ENCODE measurements at regions not wholly inside any gene's neighbourhood (a gene's known extent, or its start where the extent isn't known, plus 50 kb on each side); places are given as distances from the start of the nearest gene placed in this dataset.

DNA sequence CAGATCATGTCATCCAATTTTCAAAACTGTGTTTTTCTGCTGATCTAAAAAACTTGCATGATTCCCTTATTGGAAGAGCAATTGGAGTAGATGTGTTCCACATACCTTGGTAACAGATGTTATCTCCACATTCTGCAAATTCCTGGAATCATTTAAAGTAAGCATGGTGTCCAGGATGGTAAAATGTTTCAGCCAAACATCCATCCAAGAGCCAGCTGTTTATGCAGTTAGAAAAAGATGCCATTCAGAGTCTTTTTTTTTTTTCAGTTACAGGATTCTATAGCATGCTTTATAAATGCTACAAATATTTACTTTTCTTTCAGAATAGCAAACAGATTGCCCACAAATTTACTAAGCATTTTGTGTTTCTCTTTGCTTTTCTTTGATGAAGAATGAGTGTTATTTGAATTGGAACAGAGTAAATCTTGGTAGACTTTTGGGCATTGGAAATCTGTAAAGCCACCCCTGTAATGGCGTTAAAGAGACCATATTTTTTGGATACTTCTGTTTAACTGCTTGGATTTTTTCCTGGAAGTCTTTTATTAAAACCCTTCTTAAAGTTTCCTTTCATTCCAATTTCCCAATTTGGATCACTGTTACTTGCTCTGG is 149.8 kb downstream of the GNAT3 start:
- Histone ChIP-seq H3K27ac (no peak overlapping the region), H3K4me3 (no peak overlapping the region), H3K27me3 (no peaks in the 10 kb centered on the region), H3K9me3 (peaks cover 0 to 13% of the 10 kb centered on the region in 2 donors), H3K4me1 (no peaks in the 10 kb centered on the region), H3K36me3 (no peaks in the 10 kb centered on the region)
- no peak for TF ChIP-seq CTCF (IDR thresholded peaks at IDR 0.05)
- DNase-seq (ENCODE audit: low spot score): no peak

GRCh38 chr7:80359476-80359875 is 152.4 kb downstream of the GNAT3 start:
- no peaks in the 10 kb centered on the region for H3K36me3 ChIP-seq
- H3K4me3 ChIP-seq: no peak overlapping the region
- H3K4me1 ChIP-seq: no peaks in the 10 kb centered on the region
- no peak for TF ChIP-seq CTCF (IDR thresholded peaks at IDR 0.05)
- H3K27ac ChIP-seq: no peak overlapping the region
- DNase-seq (ENCODE audit: low spot score): no peak
- H3K9me3 ChIP-seq: no peaks in the 10 kb centered on the region
- no peaks in the 10 kb centered on the region for H3K27me3 ChIP-seq

DNA sequence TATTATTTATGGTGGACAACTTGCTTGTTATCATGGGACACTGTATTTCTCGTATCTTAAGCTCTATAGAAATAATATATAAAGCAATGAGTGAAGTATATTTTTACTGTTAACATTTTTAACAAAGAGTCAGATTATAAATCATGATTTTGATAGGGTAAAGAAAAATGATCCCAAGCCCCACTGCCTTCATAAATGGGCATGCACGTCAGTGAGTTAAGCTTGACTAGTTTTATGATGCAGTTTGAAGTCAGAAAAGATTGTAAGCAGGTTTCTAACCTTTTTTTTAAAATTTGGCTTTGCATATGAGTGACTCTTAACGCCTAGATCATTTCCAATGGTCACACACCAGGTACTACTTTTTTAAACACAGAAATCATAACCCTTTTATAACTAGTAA is 152.8 kb downstream of the GNAT3 start:
- Histone ChIP-seq H3K4me1 (no peaks in the 10 kb centered on the region), H3K4me3 (no peak overlapping the region), H3K36me3 (no peaks in the 10 kb centered on the region), H3K27me3 (no peaks in the 10 kb centered on the region), H3K9me3 (no peaks in the 10 kb centered on the region), H3K27ac (no peak overlapping the region)
- no peak for TF ChIP-seq CTCF (IDR thresholded peaks at IDR 0.05)
- DNase-seq (ENCODE audit: low spot score): no peak

DNA sequence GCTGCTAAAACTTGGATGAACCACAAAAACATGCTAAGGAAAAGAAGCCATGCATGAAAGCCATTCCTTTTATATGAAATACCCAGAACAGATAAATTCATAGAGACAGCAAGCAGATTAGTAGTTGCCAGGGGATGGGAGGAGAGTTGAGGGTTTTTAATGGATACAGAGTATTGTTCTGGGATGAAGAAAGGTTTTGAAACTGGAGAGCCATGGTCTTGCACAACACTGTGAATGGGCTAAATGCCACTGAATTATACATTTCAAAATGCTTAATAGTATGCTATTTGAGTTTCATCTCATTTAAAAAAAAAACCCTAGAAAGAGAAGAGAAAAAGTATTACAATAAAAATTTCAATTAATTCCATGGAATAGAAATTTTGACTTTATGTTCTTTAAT is 154.3 kb downstream of the GNAT3 start:
- H3K4me1 ChIP-seq: no peaks in the 10 kb centered on the region
- TF ChIP-seq CTCF (IDR thresholded peaks at IDR 0.05): no peak
- no peaks in the 10 kb centered on the region for H3K9me3 ChIP-seq
- no peak for DNase-seq (ENCODE audit: low spot score)
- H3K27me3 ChIP-seq: no peaks in the 10 kb centered on the region
- no peaks in the 10 kb centered on the region for H3K36me3 ChIP-seq
- H3K4me3 ChIP-seq: no peak overlapping the region
- no peak overlapping the region for H3K27ac ChIP-seq

DNA sequence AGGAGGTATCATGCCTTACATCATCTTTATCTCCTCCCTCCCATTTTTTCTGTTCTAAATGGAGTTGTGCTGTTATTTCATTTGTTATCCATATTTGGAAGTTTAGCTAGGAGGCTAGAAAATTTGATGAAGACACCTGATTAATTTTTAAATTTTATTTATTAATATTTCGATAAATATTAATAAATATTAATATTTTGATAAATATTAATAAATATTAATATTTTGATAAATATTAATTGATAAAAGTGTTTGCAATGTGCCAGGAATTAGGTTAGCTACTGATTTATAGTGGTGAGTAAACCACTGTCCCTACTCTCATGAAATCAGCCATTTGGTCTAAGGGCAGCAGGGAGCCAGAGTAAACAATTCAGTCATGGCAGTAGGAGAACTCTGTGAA is 161.4 kb downstream of the GNAT3 start:
- Histone ChIP-seq H3K36me3 (no peaks in the 10 kb centered on the region), H3K4me3 (no peak overlapping the region), H3K9me3 (no peaks in the 10 kb centered on the region), H3K27me3 (no peaks in the 10 kb centered on the region), H3K27ac (no peak overlapping the region), H3K4me1 (peaks cover 0 to 11% of the 10 kb centered on the region in 2 donors)
- TF ChIP-seq CTCF (IDR thresholded peaks at IDR 0.05): no peak
- DNase-seq (ENCODE audit: low spot score): no peak

GRCh38 chr7:80348223-80348622 is 163.6 kb downstream of the GNAT3 start:
- peaks cover 0 to 11% of the 10 kb centered on the region in 2 donors for H3K4me1 ChIP-seq
- no peak overlapping the region for H3K27ac ChIP-seq
- no peaks in the 10 kb centered on the region for H3K9me3 ChIP-seq
- no peaks in the 10 kb centered on the region for H3K36me3 ChIP-seq
- no peak overlapping the region for H3K4me3 ChIP-seq
- no peak for TF ChIP-seq CTCF (IDR thresholded peaks at IDR 0.05)
- no peaks in the 10 kb centered on the region for H3K27me3 ChIP-seq
- DNase-seq (ENCODE audit: low spot score): no peak

All from right atrium auricular region (tissue), 2 donors.